HG02571 (cell line): ENCODE measurements at regions not wholly inside any gene's neighbourhood (a gene's known extent, or its start where the extent isn't known, plus 50 kb on each side); places are given as distances from the start of the nearest gene placed in this dataset.
"Not testable (repeated sequence)": the region's sequence is repeated elsewhere in the genome, so short reads cannot be mapped to it uniquely, and the experiment has no call there.

Experiments used
- ATAC-seq: cut with Tn5 transposase; IDR thresholded peaks from one replicate; pipeline ENCODE4 v1.9.1; 2021; ENCODE audit warnings: mild to moderate bottlenecking, moderate library complexity; ENCODE audit not compliant: unreplicated experiment

GRCh38 chr12:43255522-43256111 is 296.4 kb downstream of the ADAMTS20 start:
- no peak for ATAC-seq

DNA sequence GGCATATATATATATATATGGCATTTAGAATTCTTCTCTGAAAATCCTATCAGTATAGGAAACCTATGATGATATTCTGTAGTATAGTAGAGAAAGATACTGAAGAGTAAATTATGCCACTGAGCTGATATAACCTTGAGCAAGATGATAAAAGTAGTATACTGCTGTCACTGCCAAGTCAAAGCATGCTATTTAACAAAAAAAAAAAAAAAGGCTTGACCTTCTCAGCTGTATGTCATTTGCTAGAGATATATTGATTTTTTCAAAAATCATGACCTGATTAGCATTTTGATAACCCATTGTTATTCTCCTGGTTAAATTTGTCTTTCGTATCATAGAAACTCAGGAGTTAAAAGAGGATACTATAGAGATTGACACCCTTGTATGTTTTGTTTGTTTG is 299.4 kb downstream of the ADAMTS20 start:
- no peak for ATAC-seq

DNA sequence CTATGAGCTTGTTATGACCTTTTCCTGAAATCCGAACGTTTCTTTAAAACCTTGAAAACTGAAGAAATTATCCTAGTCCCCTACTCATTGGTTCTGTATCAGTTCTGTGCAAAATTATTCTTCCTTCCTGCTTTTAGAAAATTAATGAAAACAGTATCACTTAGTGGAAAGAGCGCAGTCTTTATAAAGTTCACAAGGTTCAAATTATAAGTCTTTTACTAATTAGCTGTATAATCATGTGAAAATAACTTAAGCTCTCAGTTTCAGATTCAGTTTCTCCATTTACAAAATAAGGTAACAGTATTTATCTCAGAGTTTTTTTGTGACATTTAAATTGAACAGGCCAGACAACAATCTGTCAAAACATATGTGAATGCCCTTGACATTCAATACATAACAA is 306.1 kb downstream of the ADAMTS20 start:
- no peak for ATAC-seq

DNA sequence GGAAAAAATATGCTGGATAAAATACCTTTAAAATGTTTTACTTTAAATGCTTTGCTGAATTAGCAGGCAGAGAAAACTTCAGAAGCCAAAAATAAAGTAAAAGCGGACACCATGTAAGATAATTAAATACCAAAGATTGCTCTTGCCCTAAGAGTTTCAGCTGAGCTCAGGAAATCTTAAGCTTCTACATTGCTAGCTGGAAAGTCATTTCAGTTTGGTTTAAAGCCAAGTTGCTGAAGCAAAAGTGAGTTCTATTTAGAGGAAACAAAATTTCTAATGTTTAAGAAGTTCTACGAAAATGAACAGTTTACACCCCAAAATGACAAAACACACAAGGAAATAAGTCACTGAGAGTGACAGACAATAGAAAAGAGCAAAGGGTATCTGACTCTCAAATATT is 310.0 kb downstream of the ADAMTS20 start:
- ATAC-seq = no peak

DNA sequence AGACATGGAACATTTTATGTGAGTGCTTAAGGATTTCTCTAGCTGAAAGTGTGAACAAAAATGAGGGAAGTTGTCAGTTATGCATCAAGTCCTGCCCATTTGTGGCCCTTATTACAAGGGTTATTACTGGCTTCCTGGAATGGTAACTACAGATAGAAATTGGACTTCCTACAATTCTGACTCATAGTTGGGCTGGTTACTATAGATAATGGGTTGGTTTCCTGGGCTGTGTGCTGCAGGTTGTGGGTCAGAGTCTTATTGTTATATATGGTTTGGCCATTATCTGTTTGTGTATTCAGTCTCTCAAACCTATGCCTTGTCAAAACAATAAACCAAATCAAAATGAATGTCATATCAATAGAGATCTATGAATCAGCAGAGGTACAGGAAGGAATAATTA is 313.7 kb downstream of the ADAMTS20 start:
- no peak for ATAC-seq

GRCh38 chr12:43237238-43237879 is 314.6 kb downstream of the ADAMTS20 start:
- no peak for ATAC-seq

GRCh38 chr12:43235721-43236120 is 316.3 kb downstream of the ADAMTS20 start:
- ATAC-seq = no peak

GRCh38 chr12:43233861-43234260 is 318.1 kb downstream of the ADAMTS20 start:
- no peak for ATAC-seq

- ATAC-seq = no peak
These were observed 325.9 kb downstream of the ADAMTS20 start for GRCh38 chr12:43226151-43226550.

DNA sequence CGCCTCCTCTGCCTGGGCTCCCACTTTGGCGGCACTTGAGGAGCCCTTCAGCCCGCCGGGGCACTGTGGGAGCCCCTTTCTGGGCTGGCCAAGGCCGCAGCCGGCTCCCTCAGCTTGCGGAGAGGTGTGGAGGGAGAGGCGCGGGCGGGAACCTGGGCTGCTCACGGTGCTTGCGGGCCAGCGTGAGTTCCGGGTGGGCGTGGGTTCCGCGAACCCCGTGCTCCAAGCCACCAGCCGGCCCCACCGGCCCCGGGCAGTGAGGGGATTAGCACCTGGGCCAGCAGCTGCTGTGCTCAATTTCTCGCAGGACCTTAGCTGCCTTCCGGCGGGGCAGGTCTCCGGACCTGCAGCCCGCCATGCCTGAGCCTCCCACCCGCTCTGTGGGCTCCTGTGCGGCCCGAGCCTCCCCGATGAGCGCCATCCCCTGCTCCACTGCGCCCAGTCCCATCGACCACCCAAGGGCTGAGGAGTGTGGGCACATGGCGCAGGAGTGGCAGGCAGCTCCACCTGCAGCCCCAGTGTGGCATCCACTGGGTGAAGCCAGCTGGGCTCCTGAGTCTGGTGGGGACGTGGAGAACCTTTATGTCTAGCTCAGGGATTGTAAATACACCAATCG is 327.7 kb downstream of the ADAMTS20 start:
- not testable (repeated sequence) for ATAC-seq

GRCh38 chr12:43222796-43223195 is 329.2 kb downstream of the ADAMTS20 start:
- no peak for ATAC-seq

DNA sequence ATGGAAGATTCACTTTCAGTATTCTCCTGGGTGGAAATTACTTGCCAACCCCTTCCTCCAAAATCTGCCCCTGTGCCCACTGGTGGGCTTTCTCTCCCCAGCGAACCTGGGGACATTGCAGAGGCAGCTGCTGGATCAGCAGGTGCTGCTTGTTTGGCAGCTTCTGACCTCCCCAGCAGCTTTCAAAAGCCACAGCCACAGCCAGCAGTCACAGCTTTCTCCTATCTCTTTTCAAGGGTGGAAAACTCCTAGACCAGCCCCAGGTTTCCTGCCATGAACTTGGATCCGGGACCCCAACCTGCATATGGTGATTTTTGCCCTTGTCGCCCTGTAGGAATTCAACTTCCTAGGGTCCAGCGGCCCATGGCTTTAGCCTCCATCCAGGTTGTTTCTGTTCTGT is 330.8 kb downstream of the ADAMTS20 start:
- no peak for ATAC-seq

DNA sequence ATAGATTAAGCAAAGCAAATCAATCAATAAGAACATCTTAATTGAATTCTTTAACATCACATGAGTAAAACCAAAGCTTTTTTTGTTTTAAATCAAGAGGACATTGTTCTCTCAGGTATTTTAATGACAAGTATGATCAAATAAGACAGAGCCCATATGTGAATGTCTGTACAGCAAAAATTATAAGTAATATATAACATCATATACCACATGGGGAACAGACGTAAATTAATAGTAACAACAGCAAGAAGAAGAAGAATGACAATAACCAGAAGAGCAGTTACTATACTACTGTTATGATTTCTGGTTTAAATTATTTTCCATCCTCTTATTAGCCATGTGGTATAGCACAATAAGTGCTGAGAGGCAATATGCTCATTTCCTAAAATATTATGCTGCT is 335.5 kb downstream of the ADAMTS20 start:
- no peak for ATAC-seq

DNA sequence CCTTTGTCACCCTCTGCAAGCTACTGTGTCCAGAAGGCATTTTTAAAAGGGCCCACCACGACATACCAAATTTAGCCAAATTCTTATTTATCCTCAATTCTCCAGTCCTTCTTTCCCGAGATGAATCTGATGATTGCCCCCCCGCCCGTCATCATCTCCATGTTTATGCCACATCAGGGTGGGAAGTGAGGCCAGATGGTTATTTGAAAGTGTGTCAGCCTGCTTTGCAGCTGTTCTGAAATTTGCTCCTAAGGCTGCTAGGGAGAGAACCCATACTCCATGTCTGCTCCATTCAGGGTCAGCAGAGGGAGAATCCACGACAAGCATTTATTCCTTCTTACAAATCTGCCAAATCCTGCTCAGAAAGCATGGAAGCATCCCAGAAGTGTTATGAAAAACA is 337.8 kb downstream of the ADAMTS20 start:
- no peak for ATAC-seq

GRCh38 chr12:43213608-43214007 is 338.4 kb downstream of the ADAMTS20 start:
- no peak for ATAC-seq

GRCh38 chr12:43210485-43211192 is 341.4 kb downstream of the ADAMTS20 start:
- peak; percentile 98 for ATAC-seq

- ATAC-seq = no peak
These were observed 343.4 kb downstream of the ADAMTS20 start for GRCh38 chr12:43208627-43209026.

GRCh38 chr12:43208221-43208620 is 343.8 kb downstream of the ADAMTS20 start:
- no peak for ATAC-seq

GRCh38 chr12:43206396-43206795 is 345.6 kb downstream of the ADAMTS20 start:
- ATAC-seq = no peak

GRCh38 chr12:43198608-43199007 is 353.4 kb downstream of the ADAMTS20 start:
- ATAC-seq = no peak

GRCh38 chr12:43196268-43196907 is 355.6 kb downstream of the ADAMTS20 start:
- ATAC-seq = no peak
